ENCODE measurements at regions not wholly inside any gene's neighbourhood (a gene's known extent, or its start where the extent isn't known, plus 50 kb on each side); places are given as distances from the start of the nearest gene placed in this dataset.

DNA sequence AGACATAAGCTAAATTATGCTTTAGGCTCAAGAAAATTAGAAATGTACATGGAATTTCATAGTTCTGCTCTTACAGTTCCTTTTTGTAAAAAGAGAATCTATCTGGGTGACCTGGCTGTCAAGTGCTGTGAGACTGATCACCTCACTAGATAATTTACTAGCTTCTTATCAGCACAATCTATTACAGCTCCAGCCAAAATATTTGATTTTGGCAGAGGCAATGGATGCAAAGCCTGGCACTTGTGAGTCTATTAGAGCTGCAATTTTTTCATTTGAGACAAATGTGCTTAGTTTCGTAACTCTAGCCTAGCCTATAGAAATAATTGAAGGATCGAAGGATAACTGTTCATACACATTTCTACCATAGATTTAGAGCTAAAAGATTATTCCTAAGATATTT is 927.5 kb downstream of the SLC6A15 start:
- TF ChIP-seq, protein P1, sequence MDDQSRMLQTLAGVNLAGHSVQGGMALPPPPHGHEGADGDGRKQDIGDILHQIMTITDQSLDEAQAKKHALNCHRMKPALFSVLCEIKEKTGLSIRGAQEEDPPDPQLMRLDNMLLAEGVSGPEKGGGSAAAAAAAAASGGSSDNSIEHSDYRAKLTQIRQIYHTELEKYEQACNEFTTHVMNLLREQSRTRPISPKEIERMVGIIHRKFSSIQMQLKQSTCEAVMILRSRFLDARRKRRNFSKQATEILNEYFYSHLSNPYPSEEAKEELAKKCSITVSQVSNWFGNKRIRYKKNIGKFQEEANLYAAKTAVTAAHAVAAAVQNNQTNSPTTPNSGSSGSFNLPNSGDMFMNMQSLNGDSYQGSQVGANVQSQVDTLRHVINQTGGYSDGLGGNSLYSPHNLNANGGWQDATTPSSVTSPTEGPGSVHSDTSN (IDR thresholded peaks at IDR 0.05), result no peak
- TF ChIP-seq JUN (IDR thresholded peaks at IDR 0.05) (no peak), SMC3 (IDR thresholded peaks at IDR 0.05) (no peak), POLR2A (IDR thresholded peaks at IDR 0.05; ENCODE audit: low read length) (no peak)
- TF ChIP-seq, protein P2, sequence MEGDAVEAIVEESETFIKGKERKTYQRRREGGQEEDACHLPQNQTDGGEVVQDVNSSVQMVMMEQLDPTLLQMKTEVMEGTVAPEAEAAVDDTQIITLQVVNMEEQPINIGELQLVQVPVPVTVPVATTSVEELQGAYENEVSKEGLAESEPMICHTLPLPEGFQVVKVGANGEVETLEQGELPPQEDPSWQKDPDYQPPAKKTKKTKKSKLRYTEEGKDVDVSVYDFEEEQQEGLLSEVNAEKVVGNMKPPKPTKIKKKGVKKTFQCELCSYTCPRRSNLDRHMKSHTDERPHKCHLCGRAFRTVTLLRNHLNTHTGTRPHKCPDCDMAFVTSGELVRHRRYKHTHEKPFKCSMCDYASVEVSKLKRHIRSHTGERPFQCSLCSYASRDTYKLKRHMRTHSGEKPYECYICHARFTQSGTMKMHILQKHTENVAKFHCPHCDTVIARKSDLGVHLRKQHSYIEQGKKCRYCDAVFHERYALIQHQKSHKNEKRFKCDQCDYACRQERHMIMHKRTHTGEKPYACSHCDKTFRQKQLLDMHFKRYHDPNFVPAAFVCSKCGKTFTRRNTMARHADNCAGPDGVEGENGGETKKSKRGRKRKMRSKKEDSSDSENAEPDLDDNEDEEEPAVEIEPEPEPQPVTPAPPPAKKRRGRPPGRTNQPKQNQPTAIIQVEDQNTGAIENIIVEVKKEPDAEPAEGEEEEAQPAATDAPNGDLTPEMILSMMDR (IDR thresholded peaks at IDR 0.05), result no peak

Measured in A549 (cell line).